GM21381 (cell line): ENCODE measurements at regions not wholly inside any gene's neighbourhood (a gene's known extent, or its start where the extent isn't known, plus 50 kb on each side); places are given as distances from the start of the nearest gene placed in this dataset.

Experiments used
- ATAC-seq: cut with Tn5 transposase; IDR thresholded peaks from one replicate; pipeline ENCODE4 v1.9.1; 2021; ENCODE audit warnings: mild to moderate bottlenecking, moderate library complexity; ENCODE audit not compliant: unreplicated experiment

DNA sequence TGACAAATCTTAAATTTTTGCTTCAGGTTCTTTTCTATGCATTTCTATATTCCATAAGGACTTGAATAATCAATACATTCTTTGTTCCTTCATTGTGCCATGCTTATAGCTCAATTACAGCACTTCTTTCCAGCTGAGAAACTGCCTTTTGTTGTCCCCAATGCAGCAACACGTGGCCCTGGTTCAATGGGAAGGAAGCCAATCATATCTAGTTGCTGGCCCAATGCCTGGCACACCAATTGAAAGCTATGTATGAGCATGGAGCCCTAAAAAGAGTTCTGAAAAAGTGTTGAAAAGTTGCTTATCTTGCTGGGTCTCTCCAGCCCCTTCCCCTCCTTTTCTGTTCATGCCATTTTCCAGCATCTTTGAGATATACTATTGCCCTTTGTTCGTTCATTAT lies 448.0 kb upstream of the FAT3 start:
- ATAC-seq = no peak

DNA sequence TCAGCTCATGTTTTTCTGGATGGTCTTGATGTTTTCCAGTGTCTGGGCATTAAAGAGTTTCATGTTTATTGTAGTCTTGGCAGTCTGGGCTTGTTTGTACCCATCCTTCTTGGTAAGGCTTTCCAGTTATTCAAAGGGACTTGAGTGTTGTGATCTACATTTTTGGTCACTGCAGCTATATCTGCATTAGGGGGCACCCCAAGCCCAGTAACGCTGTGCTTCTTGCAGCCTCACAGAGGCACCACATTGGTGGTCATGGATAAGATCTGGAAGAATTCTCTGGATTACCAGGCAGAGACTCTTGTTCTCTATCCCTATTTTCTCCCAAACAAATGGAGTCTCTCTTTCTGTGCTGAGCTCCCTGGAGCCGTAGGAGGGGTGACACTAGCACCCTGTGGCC lies 451.5 kb upstream of the FAT3 start:
- ATAC-seq = no peak

DNA sequence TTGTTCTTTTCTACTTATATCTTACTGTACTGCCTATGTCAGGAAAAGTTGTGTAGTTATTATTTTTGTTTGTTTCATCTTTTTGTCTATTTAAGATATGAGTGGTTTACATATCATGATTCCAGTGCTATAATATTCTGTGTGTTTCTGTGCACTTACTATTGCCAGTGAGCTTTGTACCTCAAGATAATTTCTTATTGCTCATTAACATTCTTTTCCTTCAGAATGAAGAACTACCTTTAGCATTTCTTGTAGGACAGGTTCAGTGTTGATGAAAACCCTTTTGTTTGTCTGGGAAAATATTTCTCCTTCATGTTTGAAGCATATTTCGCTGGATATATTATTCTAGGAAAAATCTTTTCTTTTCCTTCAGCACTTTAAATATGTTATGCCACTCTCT lies 452.7 kb upstream of the FAT3 start:
- ATAC-seq = no peak

DNA sequence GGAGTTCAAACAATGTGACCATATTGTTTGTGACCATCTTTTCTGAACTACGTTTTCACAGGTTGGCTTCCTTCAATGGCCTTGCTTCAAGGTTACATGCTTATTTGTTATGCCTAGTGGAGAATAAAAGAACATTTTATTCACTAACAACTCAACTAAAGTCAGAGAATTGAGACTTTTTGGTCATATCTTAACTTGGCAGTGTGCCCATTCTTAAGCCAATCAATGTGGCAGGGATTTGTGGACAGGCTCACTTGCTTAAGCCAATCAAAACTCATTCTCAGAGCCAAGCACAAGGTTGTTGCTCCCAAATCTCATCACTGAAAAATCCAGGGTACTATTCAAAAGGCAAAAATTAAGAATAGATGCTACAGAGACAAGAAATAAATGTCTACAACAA lies 455.8 kb upstream of the FAT3 start:
- ATAC-seq = no peak

DNA sequence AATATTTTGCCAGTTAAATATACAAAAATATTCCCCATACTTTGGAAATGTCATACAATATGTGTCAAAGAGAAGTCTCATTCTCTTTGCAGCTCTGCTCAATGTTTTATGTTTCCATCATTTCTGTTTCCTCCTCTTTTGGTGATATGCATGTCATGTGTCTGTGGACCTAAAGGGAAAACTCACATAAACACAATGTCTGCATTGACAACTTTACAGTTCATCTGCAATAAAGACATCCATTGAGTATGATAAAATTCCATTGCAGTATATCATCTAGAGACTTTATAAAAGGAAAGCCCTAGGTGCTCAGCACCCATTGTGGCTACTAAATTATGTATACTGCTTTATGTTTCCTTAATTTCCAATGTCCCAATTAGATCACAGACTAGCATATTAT lies 461.3 kb upstream of the FAT3 start:
- ATAC-seq = no peak

DNA sequence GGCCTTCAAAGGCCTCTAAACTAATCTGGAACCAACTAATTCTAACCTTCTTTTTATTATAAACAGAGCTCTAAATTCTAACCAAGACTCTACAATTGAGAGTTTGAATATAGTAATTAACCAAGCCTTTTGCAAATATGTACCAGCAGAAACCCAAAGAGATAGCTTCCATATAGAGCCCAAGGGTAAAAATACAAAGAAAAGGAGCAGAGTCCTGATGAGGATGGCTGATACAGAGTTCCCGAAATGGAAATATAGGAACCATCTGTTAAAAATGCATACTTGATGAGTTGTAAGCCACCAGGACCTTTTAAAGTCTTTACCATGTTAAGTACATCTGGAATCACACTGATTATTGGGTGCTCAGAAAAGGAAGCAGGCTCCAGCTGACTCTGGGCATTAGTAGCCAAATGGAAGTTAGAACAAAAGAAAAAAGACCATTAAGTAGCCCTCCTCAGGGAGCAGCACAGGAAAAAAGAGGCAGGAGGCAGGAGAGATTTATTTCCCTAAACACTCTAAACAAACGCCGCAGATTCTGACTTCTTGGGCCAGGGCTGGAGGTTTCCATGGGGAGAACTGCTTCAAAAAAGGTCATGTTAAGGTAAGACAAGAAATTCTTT lies 463.1 kb upstream of the FAT3 start:
- ATAC-seq = no peak

DNA sequence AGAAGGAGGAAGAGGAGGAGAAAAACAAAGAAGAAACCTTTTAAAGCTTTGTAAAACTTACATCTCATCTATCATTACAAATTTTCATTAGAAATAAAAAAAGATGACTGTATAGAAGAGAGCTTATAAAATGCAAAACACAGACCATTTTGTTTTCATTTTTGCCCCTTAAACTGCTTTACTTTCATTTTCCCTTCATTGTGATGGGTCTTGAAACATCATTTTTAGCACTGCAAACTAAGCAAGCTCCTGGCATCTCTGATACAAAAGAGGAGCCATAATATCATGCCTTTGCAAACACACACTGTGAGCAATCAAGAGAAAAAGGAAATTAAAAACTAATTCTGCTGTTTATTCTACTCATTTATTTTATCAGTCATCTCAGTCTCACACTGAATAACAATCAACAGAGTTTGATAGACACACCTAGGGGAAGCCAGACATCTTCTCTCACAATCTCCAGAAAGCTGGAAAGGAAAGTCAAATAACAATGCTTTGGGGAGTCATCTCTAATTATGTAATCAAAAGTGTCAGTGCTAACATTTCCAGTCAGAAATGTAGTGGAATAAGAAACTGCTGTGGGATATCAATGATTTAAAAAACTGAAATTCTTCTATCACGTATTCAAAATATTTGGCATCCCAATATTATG lies 467.7 kb upstream of the FAT3 start:
- ATAC-seq = no peak

DNA sequence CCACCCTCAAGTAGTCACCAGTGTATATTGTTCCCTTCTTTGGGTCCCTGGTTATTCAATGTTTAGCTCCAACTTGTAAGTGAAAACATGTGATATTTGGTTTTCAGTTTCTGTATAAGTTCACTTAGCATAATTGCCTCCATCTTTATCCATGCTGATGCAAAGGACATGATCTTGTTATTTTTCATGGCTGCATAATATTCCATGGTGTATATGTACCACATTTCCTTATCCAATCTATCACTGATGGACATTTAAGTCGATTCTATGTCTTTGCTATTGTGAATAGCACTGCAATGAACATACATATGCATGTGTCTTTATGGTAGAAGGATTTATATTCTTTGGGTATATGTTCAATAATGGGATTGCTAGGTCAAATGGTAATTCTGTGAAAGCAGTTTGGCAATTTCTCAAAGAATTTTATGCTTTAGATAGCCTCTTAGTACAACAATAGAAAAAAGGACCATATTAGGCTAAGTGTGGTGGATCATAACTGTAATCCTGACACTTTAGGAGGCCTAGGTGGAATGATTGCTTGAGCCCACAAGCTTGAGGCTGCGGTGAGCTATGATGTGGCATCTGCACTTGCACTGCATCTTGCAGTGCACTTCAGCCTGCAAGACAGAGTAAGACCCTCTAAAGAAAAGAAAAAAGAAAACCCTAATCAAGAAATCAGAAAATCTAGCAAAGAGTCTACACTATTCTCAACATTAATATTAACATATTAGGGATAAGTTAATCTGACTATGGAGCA lies 468.5 kb upstream of the FAT3 start:
- ATAC-seq = no peak

DNA sequence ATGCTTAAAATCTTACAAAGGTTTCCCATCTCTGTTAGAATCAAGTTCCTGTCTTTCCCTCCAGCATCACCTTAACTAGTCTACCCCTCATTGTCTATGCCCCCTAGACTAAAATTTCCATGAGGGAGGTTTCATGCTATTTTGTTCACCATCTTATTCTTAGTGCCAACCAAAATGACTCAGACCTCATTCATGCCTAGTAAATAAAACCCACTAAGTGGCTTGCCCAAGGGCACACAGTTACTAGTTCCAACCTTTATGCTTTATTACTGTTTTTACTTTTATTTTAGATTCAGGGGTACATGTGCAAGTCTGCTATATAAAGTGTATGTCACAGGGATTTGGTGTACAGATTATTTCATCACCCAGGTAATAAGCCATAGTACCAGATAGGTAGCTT lies 469.1 kb upstream of the FAT3 start:
- ATAC-seq = no peak

DNA sequence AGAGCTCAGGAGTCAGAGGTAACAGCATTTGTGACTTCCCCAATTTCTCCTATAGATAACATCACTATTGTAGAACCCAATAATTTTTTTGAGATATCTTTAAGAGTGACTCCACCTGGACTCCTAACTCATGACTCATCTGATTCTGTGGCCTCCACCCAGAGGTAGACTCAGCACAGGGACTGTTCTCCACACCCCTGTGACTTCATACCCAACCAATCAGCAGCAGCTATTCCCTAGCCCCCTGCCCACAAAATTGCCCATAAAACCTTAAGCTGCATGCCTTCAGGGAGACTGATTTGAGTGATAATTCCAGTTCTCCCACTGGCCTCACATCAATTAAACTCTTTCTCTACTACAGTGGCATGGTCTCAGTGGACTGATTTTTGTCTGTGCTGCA lies 475.4 kb upstream of the FAT3 start:
- ATAC-seq = no peak

DNA sequence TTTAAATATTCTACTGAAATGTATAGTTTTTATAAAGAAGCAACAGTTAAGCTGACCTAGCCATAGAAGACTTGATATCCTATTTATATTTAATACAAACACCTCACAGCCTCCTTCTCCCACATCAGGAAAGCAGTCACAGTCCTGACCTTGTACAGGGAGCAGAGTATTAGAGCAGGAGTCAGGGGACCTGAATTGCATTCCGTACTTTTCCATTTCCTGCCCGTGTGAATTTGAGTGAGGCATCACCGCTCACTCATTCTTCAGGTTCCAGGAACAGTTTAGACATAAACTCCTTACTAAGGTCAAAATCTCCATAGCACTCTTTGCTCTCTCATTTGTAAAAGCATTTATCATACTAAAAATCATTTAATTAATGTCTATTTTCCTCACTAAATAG lies 482.5 kb upstream of the FAT3 start:
- ATAC-seq = no peak

DNA sequence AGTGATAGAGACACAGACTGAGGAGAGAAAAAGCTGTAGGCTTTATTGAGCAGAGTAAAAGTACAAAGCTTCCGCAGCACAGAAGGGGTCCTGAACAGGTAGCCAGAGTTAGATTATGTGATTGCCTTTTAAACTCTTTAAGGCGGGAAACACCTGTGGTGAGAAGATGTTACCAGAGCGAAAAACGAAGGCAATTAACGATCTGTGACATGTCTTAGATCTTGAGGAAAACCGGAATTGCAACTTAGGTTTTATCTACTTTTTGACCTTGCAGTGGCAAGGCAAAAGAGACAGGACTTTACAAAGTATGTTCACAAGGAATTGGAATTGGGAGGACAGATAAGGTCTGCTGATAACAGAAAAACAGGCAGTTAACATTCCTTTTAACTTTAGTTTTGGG lies 493.6 kb upstream of the FAT3 start:
- ATAC-seq = no peak

DNA sequence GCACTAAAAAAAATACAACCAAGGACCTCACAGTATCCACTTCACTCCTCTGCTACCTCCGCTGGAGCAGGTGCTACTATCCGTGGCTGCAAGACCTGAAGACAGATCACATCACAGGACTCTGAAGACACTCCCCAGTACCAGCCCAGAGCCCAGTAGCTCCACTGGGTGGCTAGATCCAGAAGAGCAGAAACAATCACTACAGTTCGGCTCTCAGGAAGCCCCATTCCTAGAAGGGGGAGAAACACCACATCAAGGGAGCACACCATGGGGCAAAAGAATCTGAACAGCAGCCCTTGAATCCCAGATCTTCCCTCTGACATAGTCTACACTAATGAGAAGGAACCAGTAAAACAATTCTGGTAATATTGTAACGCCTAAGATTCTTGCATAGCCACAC lies 494.0 kb upstream of the FAT3 start:
- no peak for ATAC-seq

DNA sequence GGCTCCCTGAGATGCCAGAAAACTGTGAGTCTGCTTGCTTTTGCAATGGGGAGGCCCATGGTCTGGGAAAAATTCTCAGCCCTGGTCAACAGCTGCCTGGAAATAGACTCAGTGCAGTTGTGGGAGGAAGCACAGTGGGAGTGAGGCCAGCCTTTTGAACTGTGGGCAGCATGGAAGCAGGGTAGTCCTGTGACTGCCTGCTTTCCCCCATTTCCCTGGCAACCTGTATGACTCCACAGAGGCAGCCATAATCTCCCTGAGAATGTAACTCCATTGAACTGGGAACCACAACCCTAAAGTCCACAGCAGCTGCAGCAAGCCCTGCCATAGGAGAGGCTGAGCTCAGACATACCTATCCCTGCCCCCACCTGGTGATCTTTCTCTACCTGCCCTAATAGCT lies 494.6 kb upstream of the FAT3 start:
- no peak for ATAC-seq

DNA sequence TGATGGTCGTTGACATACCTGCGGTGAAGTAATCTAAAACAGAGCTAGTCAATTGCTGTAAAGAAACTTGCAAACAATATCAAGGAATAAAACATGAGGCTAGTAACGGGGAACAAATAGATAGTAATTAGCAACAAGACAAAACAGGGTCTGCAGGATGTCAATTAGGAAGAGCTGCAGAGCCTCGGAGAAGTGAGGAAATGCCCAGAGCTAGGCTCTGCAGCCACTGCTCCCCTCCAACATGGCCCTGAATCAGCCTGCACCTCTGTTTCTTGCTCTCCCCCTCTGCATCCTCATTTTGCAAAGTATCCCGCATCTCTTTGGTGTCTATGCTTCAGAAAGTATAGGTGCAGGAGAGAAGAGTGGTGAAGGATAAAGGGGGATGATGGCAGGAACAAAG lies 507.4 kb upstream of the FAT3 start:
- no peak for ATAC-seq

DNA sequence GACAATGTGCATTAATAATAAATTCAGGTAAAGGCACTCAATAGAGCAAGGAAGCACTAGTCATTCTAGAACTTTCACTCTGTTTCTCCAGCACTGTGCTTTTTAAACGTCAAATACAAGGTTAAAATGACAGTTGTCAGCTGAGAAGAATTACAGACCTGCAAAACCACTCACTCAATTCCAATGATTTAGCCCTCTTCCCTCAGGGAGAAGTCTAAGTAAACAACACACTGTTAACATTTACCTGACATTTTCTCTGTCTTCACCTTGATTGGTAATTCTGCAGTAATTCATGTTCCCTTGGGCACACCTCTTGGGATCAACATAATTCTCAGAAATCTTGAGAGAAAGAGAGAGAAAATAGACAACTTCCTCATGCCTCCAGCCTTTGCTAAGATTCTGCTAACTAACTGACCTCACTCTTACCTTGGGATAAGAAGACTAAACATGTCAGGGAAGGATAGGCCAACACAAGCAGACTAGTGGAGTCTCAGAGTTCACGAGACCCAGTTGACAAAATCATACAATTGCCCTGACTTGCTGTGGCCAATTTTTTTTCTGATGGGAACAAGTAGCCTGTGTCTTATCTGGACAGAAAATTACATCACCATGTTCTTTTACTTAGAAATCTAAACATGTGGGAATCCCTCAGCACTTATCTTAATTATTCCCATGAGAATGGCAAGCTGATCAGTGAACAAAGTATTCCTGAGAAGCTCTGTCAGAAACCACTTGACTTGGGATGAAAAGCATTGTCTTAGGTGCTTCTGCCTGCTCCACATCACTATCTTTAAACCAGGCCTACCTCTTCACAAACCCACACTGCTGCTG lies 516.8 kb upstream of the FAT3 start:
- no peak for ATAC-seq

DNA sequence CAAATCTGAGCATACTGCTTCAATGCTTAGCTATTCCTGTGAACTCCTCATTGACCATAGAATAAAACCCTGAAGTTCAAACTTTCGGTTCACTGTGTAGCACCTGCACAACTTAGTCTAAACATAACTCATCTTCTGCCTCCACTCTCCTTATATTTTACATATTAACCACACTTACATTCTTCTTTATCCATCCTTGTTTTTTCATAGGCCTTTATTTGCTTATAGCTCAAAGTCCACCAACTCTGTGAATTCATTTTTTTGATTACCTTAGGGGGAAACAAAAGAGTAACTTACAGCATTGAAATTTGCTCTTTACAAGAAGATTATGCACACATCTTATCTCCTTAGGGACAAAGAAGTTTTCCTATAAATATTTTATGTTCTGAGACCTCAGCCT lies 521.6 kb upstream of the FAT3 start:
- no peak for ATAC-seq

DNA sequence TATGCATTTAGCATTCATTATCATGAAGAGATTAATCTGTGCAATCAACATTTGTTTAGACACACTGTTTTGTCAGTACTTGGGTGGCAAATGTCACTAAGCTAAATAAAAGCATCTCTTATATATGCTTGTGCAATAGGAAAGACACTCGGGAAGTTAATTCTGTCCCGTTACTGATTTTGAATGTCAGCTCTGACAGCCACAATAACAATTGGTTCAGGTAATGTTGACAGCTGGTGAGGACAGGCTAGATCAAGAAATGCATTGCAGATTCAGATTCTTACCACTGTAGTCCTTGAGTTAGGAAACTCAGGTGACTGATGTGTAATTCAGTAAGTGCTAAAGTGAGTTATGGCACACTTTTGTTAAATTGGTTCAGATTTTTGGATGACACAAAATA lies 523.8 kb upstream of the FAT3 start:
- ATAC-seq = no peak

DNA sequence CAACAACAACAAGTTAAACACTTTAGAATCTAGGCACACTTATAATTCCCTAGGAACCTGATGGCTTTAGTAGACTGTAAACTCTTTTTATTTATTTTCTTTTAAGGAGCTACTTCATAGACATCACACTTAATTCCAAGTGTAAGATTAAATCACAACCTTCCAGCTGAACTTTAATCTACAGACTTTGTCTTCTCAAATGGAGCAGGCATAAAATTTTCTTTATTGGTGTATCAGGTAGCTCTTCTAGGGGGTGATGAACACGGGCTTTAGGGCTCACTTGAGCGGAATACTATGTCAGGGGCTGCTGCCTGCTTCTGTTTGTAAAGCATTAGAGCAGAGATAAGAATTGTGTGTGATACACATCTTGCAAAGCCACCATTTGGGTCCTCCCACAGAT lies 525.8 kb upstream of the FAT3 start:
- no peak for ATAC-seq

DNA sequence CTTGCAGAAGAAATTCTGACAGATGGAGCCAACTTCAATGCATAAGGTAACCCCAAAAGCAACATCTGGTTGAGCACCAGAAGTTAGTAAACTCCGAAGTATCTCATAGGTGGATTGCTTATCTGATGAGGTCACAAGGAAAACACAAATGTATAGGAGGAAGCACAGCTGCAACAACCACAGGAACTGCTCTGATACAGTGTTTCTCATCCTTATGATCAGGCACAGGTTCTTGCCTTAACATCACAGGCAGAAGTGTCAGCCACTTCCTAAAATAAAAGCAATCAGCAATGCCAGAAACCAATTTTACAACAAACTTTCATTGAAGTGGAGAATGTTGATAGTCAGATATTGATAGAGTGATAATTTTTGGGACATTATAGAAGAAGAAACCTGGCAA lies 530.3 kb upstream of the FAT3 start:
- no peak for ATAC-seq

DNA sequence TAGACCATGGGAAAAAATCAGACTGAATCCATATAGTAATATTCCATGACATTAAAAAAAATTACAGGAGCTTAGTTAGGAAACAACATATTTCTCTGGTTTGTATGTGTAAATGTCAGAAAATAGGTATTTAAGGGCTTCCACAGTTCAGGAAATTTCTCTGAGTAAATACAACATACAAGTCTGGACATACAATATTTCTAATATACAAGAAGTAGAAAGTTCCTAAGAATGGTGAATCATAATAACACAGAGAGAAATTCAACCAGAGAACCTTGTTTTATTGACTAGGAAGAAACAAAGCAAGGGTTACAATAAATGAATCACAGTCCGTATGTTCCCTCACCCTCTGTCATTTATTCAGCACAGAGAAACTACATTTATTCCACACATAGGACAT lies 532.7 kb upstream of the FAT3 start:
- no peak for ATAC-seq

DNA sequence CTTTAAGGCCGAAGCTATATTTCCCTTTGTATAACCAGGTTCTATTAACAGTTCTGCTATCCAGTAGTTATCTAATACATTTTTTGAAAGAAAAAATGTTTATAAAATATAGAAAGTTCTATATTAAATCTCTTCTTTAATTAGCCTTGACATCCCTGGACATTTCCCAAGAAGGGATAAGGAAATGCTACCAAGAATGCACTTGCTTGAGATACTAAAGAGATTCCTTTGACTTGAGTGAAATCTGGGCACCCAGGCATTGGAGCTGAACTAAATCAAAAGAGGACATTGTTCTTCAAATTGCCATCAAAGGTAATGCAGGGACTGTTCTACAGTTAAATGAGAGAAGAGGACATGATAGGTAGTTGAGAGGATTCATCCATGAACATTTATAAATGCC lies 535.9 kb upstream of the FAT3 start:
- ATAC-seq = no peak
